ENCODE measurements at regions not wholly inside any gene's neighbourhood (a gene's known extent, or its start where the extent isn't known, plus 50 kb on each side); places are given as distances from the start of the nearest gene placed in this dataset.

- TF ChIP-seq RAD21 (conservative IDR thresholded peaks at IDR 0.05) (no peak), EZH2 (IDR thresholded peaks at IDR 0.05; ENCODE audit: borderline replicate concordance, insufficient read depth, low read length, poor library complexity, severe bottlenecking) (no peak), TAF1 (IDR thresholded peaks at IDR 0.05; ENCODE audit: low read depth) (no peak), POLR2AphosphoS5 (IDR thresholded peaks at IDR 0.05) (no peak), MXI1 (conservative IDR thresholded peaks at IDR 0.05; ENCODE audit: poor library complexity, severe bottlenecking) (no peak), SMC3 (conservative IDR thresholded peaks at IDR 0.05; ENCODE audit: poor library complexity) (no peak)
These were observed 234.0 kb downstream of the EPHA4 start for GRCh38 chr2:221337957-221338685.

GRCh38 chr2:221342388-221342787, 229.7 kb downstream of the EPHA4 start:
- Histone ChIP-seq H3F3A (ENCODE audit: insufficient read depth, low read length, poor library complexity, severe bottlenecking) (peaks cover 5% of the 10 kb centered on the region), H3K4me2 (ENCODE audit: low read length) (no peak overlapping the region), H3K27me3 (ENCODE audit: insufficient read depth, low read depth, low read length) (no peaks in the 10 kb centered on the region), H3K27ac (ENCODE audit: low read length) (no peak overlapping the region), H3K36me3 (ENCODE audit: insufficient read depth, low read length) (no peaks in the 10 kb centered on the region), H3K4me3 (ENCODE audit: low read length) (no peak overlapping the region), H4K20me1 (ENCODE audit: insufficient read depth) (no peaks in the 10 kb centered on the region), H3K9ac (ENCODE audit: low read length) (no peak overlapping the region), H3K79me2 (replicated peaks; ENCODE audit: insufficient read depth, low read length) (no peaks in the 10 kb centered on the region), H3K9me3 (ENCODE audit: low read length) (no peaks in the 10 kb centered on the region), H2AFZ (ENCODE audit: low read depth, low read length) (no peak overlapping the region), H3K9me2 (ENCODE audit: insufficient read depth, low read length) (no peaks in the 10 kb centered on the region)
- TF ChIP-seq RAD21 (conservative IDR thresholded peaks at IDR 0.05) (no peak), MXI1 (conservative IDR thresholded peaks at IDR 0.05; ENCODE audit: poor library complexity, severe bottlenecking) (no peak)

More at GRCh38 chr2:221337957-221338685, 234.0 kb downstream of the EPHA4 start:
- no peaks in the 10 kb centered on the region for H3K36me3 ChIP-seq (ENCODE audit: insufficient read depth, low read length)
- no peaks in the 10 kb centered on the region for H4K20me1 ChIP-seq (ENCODE audit: insufficient read depth)
- no peak overlapping the region for H2AFZ ChIP-seq (ENCODE audit: low read depth, low read length)
- no peak overlapping the region for H3K27ac ChIP-seq (ENCODE audit: low read length)
- H3F3A ChIP-seq (ENCODE audit: insufficient read depth, low read length, poor library complexity, severe bottlenecking), result no peaks in the 10 kb centered on the region
- H3K4me2 ChIP-seq (ENCODE audit: low read length), result no peak overlapping the region
- no peaks in the 10 kb centered on the region for H3K79me2 ChIP-seq (replicated peaks; ENCODE audit: insufficient read depth, low read length)
- no peak overlapping the region for H3K9ac ChIP-seq (ENCODE audit: low read length)
- no peaks in the 10 kb centered on the region for H3K27me3 ChIP-seq (ENCODE audit: insufficient read depth, low read depth, low read length)
- no peak overlapping the region for H3K4me3 ChIP-seq (ENCODE audit: low read length)
- H3K9me3 ChIP-seq (ENCODE audit: low read length), result no peaks in the 10 kb centered on the region
- no peaks in the 10 kb centered on the region for H3K9me2 ChIP-seq (ENCODE audit: insufficient read depth, low read length)

GRCh38 chr2:221343524-221343923, 228.6 kb downstream of the EPHA4 start:
- no peaks in the 10 kb centered on the region for H3K36me3 ChIP-seq (ENCODE audit: insufficient read depth, low read length)
- H3F3A ChIP-seq (ENCODE audit: insufficient read depth, low read length, poor library complexity, severe bottlenecking), result peaks cover 5% of the 10 kb centered on the region
- no peaks in the 10 kb centered on the region for H3K27me3 ChIP-seq (ENCODE audit: insufficient read depth, low read depth, low read length)
- no peak overlapping the region for H2AFZ ChIP-seq (ENCODE audit: low read depth, low read length)
- H3K79me2 ChIP-seq (replicated peaks; ENCODE audit: insufficient read depth, low read length), result no peaks in the 10 kb centered on the region
- H3K9me3 ChIP-seq (ENCODE audit: low read length), result no peaks in the 10 kb centered on the region
- no peak overlapping the region for H3K27ac ChIP-seq (ENCODE audit: low read length)
- H3K4me2 ChIP-seq (ENCODE audit: low read length), result no peak overlapping the region
- H4K20me1 ChIP-seq (ENCODE audit: insufficient read depth), result no peaks in the 10 kb centered on the region
- no peak overlapping the region for H3K4me3 ChIP-seq (ENCODE audit: low read length)
- H3K9ac ChIP-seq (ENCODE audit: low read length), result no peak overlapping the region
- no peaks in the 10 kb centered on the region for H3K9me2 ChIP-seq (ENCODE audit: insufficient read depth, low read length)
- no peak for TF ChIP-seq EZH2 (IDR thresholded peaks at IDR 0.05; ENCODE audit: borderline replicate concordance, insufficient read depth, low read length, poor library complexity, severe bottlenecking)
- no peak for TF ChIP-seq CTCF (IDR thresholded peaks at IDR 0.05; ENCODE audit: poor library complexity, severe bottlenecking)
- no peak for TF ChIP-seq TAF1 (IDR thresholded peaks at IDR 0.05; ENCODE audit: low read depth)
- TF ChIP-seq POLR2AphosphoS5 (IDR thresholded peaks at IDR 0.05), result no peak
- no peak for TF ChIP-seq MXI1 (conservative IDR thresholded peaks at IDR 0.05; ENCODE audit: poor library complexity, severe bottlenecking)
- TF ChIP-seq SMC3 (conservative IDR thresholded peaks at IDR 0.05; ENCODE audit: poor library complexity), result no peak
- no peak for TF ChIP-seq RAD21 (conservative IDR thresholded peaks at IDR 0.05)
- no peak for TF ChIP-seq REST (IDR thresholded peaks at IDR 0.05; ENCODE audit: borderline replicate concordance)
- no peak for TF ChIP-seq EP300 (conservative IDR thresholded peaks at IDR 0.05; ENCODE audit: poor library complexity, severe bottlenecking)
